ENCODE measurements at regions not wholly inside any gene's neighbourhood (a gene's known extent, or its start where the extent isn't known, plus 50 kb on each side); places are given as distances from the start of the nearest gene placed in this dataset.

- H3K36me3 ChIP-seq, result no peaks in the 10 kb centered on the region
- TF ChIP-seq CTCF (IDR thresholded peaks at IDR 0.05; ENCODE audit: low read depth, low read length), result no peak
These were observed 335.4 kb downstream of the DYSF start for GRCh38 chr2:71788601-71789240.

GRCh38 chr2:71788186-71788525 lies 334.8 kb downstream of the DYSF start:
- TF ChIP-seq CTCF (IDR thresholded peaks at IDR 0.05; ENCODE audit: low read depth, low read length), result no peak

More at GRCh38 chr2:71788601-71789240, 335.4 kb downstream of the DYSF start:
- H3K4me3 ChIP-seq (ENCODE audit: low read depth, low read length), result no peak overlapping the region
- H3K27me3 ChIP-seq, result no peaks in the 10 kb centered on the region
- no peaks in the 10 kb centered on the region for H3K4me1 ChIP-seq
- no peaks in the 10 kb centered on the region for H3K9me3 ChIP-seq
- DNase-seq, result no peak

GRCh38 chr2:71787476-71788185 lies 334.3 kb downstream of the DYSF start:
- TF ChIP-seq CTCF (IDR thresholded peaks at IDR 0.05; ENCODE audit: low read depth, low read length), result no peak
- Histone ChIP-seq H3K4me3 (ENCODE audit: low read depth, low read length) (no peak overlapping the region), H3K27me3 (no peaks in the 10 kb centered on the region), H3K36me3 (no peaks in the 10 kb centered on the region), H3K9me3 (no peaks in the 10 kb centered on the region), H3K4me1 (no peaks in the 10 kb centered on the region)
- no peak for DNase-seq

More at GRCh38 chr2:71788186-71788525, 334.8 kb downstream of the DYSF start:
- Histone ChIP-seq H3K27me3 (no peaks in the 10 kb centered on the region), H3K4me1 (no peaks in the 10 kb centered on the region), H3K36me3 (no peaks in the 10 kb centered on the region), H3K9me3 (no peaks in the 10 kb centered on the region), H3K4me3 (ENCODE audit: low read depth, low read length) (no peak overlapping the region)
- no peak for DNase-seq

- Histone ChIP-seq H3K4me3 (ENCODE audit: low read depth, low read length) (no peak overlapping the region), H3K9me3 (no peaks in the 10 kb centered on the region), H3K4me1 (no peaks in the 10 kb centered on the region), H3K27me3 (no peaks in the 10 kb centered on the region), H3K36me3 (no peaks in the 10 kb centered on the region)
- no peak for TF ChIP-seq CTCF (IDR thresholded peaks at IDR 0.05; ENCODE audit: low read depth, low read length)
- DNase-seq, result no peak
These were observed 333.7 kb downstream of the DYSF start for GRCh38 chr2:71787108-71787415.

- H3K4me3 ChIP-seq (ENCODE audit: low read depth, low read length), result no peak overlapping the region
- H3K4me1 ChIP-seq, result no peaks in the 10 kb centered on the region
- H3K36me3 ChIP-seq, result no peaks in the 10 kb centered on the region
- no peak for TF ChIP-seq CTCF (IDR thresholded peaks at IDR 0.05; ENCODE audit: low read depth, low read length)
- no peak for DNase-seq
- H3K9me3 ChIP-seq, result no peaks in the 10 kb centered on the region
- H3K27me3 ChIP-seq, result no peaks in the 10 kb centered on the region
These were observed 333.1 kb downstream of the DYSF start for GRCh38 chr2:71786291-71787107.

All from BE2C (cell line).